ENCODE measurements at regions not wholly inside any gene's neighbourhood (a gene's known extent, or its start where the extent isn't known, plus 50 kb on each side); places are given as distances from the start of the nearest gene placed in this dataset.

DNA sequence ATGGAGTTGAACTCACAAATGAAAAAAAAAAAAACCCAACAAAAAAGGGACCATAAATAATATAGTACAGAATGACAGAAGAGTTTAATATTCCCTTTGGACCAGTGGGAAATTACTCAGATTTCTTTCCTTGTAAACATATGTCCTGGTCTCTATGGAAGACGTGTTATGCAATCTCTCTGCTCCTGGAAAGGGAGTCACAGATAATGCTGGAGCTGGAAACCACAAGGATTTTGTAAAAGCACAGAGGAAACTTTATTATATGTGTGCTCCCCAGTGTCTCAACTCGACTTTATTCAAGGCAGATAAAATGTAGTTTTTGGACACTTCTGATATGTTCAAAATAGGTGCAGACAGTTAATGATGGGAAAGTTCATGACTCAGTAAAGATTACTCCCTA is 88.1 kb upstream of the ZFP64 start:
- in situ Hi-C loops (cut with MboI) (no loop called here), intact Hi-C loops (cut with micrococcal nuclease; ENCODE audit: unreplicated experiment) (no loop called here)
- Histone ChIP-seq H3K4me2 (ENCODE audit: control insufficient read depth, insufficient read depth) (no peak overlapping the region), H3K9me3 (replicated peaks; ENCODE audit: control insufficient read depth, insufficient read depth, low read length) (no peaks in the 10 kb centered on the region), H3K4me3 (no peak overlapping the region), H3K79me2 (ENCODE audit: control insufficient read depth, insufficient read depth, low read length) (no peaks in the 10 kb centered on the region), H3K9ac (ENCODE audit: control insufficient read depth, insufficient read depth, low read length) (no peak overlapping the region), H4K20me1 (ENCODE audit: control insufficient read depth, insufficient read depth) (no peaks in the 10 kb centered on the region), H3K27ac (ENCODE audit: control insufficient read depth, insufficient read depth) (no peak overlapping the region), H3K4me1 (ENCODE audit: control insufficient read depth, insufficient read depth, low read length) (no peaks in the 10 kb centered on the region), H3K36me3 (ENCODE audit: control insufficient read depth in 2 of 2, insufficient read depth in 2 of 2, low read length in 1 of 2) (no peaks in the 10 kb centered on the region), H3K27me3 (replicated peaks in 1 of 2; ENCODE audit: control insufficient read depth in 2 of 2, insufficient read depth in 2 of 2, low read length in 1 of 2) (peaks cover 0 to 5% of the 10 kb centered on the region in 2 experiments; a peak in 1 of 4 replicates), H2AFZ (ENCODE audit: control insufficient read depth, low read depth, low read length) (no peak overlapping the region)
- FAIRE-seq = no peak
- POLR2A ChIA-PET = no interaction called here
- SMC1A ChIA-PET (ENCODE audit: uncharacterized antibody, unreplicated experiment) = interaction anchor here (1.5 kb wide), 1 partner anchor 32 kb away, joined by 4 read pairs; no protein-coding TSS in a partner anchor
- WGBS (ENCODE audit: insufficient coverage, insufficient replicate concordance, low lambda C conversion rate, missing lambda C conversion rate) = 0% methylated on average over 2 of the region's 2 CpGs
- no peak for DNase-seq (ENCODE audit: low read depth, low spot score)
- ATAC-seq = no peak
- TF ChIP-seq, protein P1, sequence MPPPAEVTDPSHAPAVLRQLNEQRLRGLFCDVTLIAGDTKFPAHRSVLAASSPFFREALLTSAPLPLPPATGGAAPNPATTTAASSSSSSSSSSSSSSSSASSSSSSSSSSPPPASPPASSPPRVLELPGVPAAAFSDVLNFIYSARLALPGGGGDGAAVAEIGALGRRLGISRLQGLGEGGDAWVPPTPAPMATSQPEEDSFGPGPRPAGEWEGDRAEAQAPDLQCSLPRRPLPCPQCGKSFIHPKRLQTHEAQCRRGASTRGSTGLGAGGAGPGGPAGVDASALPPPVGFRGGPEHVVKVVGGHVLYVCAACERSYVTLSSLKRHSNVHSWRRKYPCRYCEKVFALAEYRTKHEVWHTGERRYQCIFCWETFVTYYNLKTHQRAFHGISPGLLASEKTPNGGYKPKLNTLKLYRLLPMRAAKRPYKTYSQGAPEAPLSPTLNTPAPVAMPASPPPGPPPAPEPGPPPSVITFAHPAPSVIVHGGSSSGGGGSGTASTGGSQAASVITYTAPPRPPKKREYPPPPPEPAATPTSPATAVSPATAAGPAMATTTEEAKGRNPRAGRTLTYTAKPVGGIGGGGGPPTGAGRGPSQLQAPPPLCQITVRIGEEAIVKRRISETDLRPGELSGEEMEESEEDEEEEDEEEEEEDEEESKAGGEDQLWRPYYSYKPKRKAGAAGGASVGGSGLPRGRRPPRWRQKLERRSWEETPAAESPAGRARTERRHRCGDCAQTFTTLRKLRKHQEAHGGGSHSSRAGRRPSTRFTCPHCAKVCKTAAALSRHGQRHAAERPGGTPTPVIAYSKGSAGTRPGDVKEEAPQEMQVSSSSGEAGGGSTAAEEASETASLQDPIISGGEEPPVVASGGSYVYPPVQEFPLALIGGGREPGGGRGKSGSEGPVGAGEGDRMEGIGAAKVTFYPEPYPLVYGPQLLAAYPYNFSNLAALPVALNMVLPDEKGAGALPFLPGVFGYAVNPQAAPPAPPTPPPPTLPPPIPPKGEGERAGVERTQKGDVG (CRISPR knock-in tag; IDR thresholded peaks at IDR 0.05) = no peak
- TF ChIP-seq POLR2AphosphoS5 (IDR thresholded peaks at IDR 0.05; ENCODE audit: low read length) (no peak), ZSCAN29 (IDR thresholded peaks at IDR 0.05) (no peak)
- no TSS peak for BruUV-seq (replicated peaks)
- RAD21 ChIA-PET (ENCODE audit: unreplicated experiment) = no interaction called here
- CTCF ChIA-PET = no interaction called here

DNA sequence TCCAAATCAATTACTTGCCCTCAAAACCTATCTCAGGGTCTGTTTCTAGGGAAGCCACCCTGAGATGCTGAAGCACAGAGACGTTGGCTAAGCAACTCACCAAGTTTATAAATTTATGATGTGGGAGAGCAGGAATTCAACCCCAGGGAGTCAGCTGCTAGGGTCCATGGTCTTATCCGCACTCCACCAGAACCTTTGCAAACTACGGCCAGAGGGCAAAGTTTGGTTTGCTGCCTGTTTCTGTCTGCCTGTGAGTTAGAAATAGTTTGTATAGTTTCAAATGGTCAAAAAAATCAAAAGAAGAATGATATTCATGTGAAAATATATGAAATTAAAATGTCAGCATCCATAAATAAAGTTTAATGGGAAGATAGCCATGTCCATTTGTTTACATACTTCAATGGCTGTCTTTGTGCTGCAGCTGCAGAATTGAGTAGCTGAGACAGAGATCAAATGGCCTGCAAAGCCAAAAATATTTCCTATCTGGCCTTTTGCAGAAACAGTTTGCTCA is 83.7 kb upstream of the ZFP64 start:
- Histone ChIP-seq H2AFZ (ENCODE audit: control insufficient read depth, low read depth, low read length) (no peak overlapping the region), H3K9ac (ENCODE audit: control insufficient read depth, insufficient read depth, low read length) (no peak overlapping the region), H4K20me1 (ENCODE audit: control insufficient read depth, insufficient read depth) (no peaks in the 10 kb centered on the region), H3K4me2 (ENCODE audit: control insufficient read depth, insufficient read depth) (no peak overlapping the region), H3K27me3 (replicated peaks in 1 of 2; ENCODE audit: control insufficient read depth in 2 of 2, insufficient read depth in 2 of 2, low read length in 1 of 2) (no peaks in the 10 kb centered on the region), H3K27ac (ENCODE audit: control insufficient read depth, insufficient read depth) (no peak overlapping the region), H3K36me3 (ENCODE audit: control insufficient read depth in 2 of 2, insufficient read depth in 2 of 2, low read length in 1 of 2) (no peaks in the 10 kb centered on the region), H3K4me1 (ENCODE audit: control insufficient read depth, insufficient read depth, low read length) (no peaks in the 10 kb centered on the region), H3K4me3 (no peak overlapping the region), H3K79me2 (ENCODE audit: control insufficient read depth, insufficient read depth, low read length) (no peaks in the 10 kb centered on the region), H3K9me3 (replicated peaks; ENCODE audit: control insufficient read depth, insufficient read depth, low read length) (no peaks in the 10 kb centered on the region)
- intact Hi-C loops (cut with micrococcal nuclease; ENCODE audit: unreplicated experiment) = no loop called here
- in situ Hi-C loops (cut with MboI) = no loop called here
- ChIA-PET SMC1A (ENCODE audit: uncharacterized antibody, unreplicated experiment) (no interaction called here), CTCF (interaction anchor here (1.2 to 1.5 kb wide), 2 partner anchors 37 to 147 kb away, joined by 3 read pairs; no protein-coding TSS in a partner anchor), POLR2A (no interaction called here), RAD21 (ENCODE audit: unreplicated experiment) (no interaction called here)
- no peak for ATAC-seq
- no peak for TF ChIP-seq GABPA (IDR thresholded peaks at IDR 0.05; ENCODE audit: low read depth)
- no peak for TF ChIP-seq NR2C1 (IDR thresholded peaks at IDR 0.05)
- no peak for TF ChIP-seq RELA (IDR thresholded peaks at IDR 0.05; ENCODE audit: borderline replicate concordance, partially characterized antibody)
- FAIRE-seq = no peak
- WGBS (ENCODE audit: insufficient coverage, insufficient replicate concordance, low lambda C conversion rate, missing lambda C conversion rate) = 65% methylated on average over 3 of the region's 3 CpGs
- DNase-seq (ENCODE audit: low read depth, low spot score) = no peak
- no TSS peak for BruUV-seq (replicated peaks)

Measured in GM12878 (cell line).